ENCODE measurements at regions not wholly inside any gene's neighbourhood (a gene's known extent, or its start where the extent isn't known, plus 50 kb on each side); places are given as distances from the start of the nearest gene placed in this dataset.
A peak's percentile ranks its signal among the peaks of the same experiment; 100 is the strongest.

DNA sequence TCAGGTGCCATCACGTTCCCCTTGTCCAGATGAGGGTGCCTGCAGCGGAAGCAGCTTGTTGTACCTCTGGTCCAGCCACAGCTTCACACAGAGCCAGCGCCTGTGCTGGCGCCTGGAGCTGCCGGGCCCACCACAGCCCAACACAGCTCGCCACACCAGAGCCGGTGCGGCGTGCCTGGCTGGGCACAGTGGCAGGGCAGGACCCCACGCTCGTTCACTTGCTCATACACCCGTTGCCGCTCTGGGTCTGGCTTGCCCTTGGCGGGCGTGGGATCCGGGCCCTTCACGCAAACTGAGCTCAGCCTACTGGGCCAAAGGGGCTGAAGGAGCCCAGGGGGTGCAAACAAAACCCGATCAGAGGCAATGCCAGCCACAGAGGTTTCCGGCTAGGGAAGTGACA, 492.5 kb upstream of the MANEA start:
- no peak for TF ChIP-seq POLR2AphosphoS5 (IDR thresholded peaks at IDR 0.05)
- TF ChIP-seq POLR2A (IDR thresholded peaks at IDR 0.05; ENCODE audit: low read depth), result no peak
- no peak for TF ChIP-seq EP300 (IDR thresholded peaks at IDR 0.05)
- TF ChIP-seq, protein P1, sequence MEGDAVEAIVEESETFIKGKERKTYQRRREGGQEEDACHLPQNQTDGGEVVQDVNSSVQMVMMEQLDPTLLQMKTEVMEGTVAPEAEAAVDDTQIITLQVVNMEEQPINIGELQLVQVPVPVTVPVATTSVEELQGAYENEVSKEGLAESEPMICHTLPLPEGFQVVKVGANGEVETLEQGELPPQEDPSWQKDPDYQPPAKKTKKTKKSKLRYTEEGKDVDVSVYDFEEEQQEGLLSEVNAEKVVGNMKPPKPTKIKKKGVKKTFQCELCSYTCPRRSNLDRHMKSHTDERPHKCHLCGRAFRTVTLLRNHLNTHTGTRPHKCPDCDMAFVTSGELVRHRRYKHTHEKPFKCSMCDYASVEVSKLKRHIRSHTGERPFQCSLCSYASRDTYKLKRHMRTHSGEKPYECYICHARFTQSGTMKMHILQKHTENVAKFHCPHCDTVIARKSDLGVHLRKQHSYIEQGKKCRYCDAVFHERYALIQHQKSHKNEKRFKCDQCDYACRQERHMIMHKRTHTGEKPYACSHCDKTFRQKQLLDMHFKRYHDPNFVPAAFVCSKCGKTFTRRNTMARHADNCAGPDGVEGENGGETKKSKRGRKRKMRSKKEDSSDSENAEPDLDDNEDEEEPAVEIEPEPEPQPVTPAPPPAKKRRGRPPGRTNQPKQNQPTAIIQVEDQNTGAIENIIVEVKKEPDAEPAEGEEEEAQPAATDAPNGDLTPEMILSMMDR (IDR thresholded peaks at IDR 0.05), result no peak
- Histone ChIP-seq H3K9me3 (no peaks in the 10 kb centered on the region), H3K36me3 (no peaks in the 10 kb centered on the region), H3K4me3 (no peak overlapping the region), H3K4me1 (peaks cover 0 to 7% (median 5%) of the 10 kb centered on the region in 4 donors), H3K27me3 (no peaks in the 10 kb centered on the region), H3K27ac (replicated peaks in 1 of 4) (no peak overlapping the region)
- intact Hi-C loops (cut with DNase I), result no loop called here
- no peak for DNase-seq (ENCODE audit: extremely low spot score)
- WGBS, result 94% methylated on average over 19 of the region's 19 CpGs

DNA sequence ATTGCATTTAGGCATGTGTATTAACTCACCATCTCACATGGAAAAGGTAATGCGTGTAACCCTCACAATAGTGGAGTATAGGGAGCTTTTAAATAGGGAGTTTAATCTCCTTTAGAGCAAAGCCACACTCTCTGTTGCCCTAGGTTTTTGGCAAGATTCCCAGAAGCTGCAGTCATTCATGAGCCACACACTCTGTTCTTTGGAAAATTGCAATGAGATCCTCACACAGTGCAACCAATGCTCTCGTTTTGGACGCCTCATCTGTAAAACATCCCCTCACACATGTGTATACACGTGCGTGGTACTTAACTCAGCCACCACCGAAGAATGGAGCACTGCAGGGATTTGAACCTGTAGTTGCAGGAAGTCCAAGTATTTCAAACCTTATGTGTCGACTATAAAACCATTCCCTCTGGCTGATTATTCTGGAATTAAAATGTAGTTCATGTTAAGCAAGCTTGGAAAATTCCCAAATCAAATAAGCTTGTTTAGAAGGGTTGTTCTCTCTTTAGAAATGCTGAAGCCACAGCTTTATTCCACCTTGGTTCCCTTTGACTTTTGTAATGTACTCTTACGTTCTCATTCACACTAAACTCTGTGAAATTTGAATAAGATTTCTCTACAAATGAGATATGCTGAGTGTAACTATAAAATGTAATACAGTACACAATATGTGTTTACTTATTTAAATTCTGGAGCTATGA, 489.8 kb upstream of the MANEA start:
- no peak for DNase-seq (ENCODE audit: extremely low spot score)
- TF ChIP-seq, protein P1 (IDR thresholded peaks at IDR 0.05), result no peak
- TF ChIP-seq POLR2AphosphoS5 (IDR thresholded peaks at IDR 0.05), result no peak
- TF ChIP-seq POLR2A (IDR thresholded peaks at IDR 0.05; ENCODE audit: low read depth), result no peak
- no peak for TF ChIP-seq EP300 (IDR thresholded peaks at IDR 0.05)
- WGBS, result 31% methylated on average over 8 of the region's 8 CpGs
- H3K27me3 ChIP-seq, result peaks cover 0 to 2% (median 0%) of the 10 kb centered on the region in 4 donors
- peaks cover 0 to 7% (median 5%) of the 10 kb centered on the region in 4 donors for H3K4me1 ChIP-seq
- no peaks in the 10 kb centered on the region for H3K36me3 ChIP-seq
- no peaks in the 10 kb centered on the region for H3K9me3 ChIP-seq
- intact Hi-C loops (cut with DNase I), result no loop called here
- H3K27ac ChIP-seq (replicated peaks in 1 of 4), result no peak overlapping the region
- H3K4me3 ChIP-seq, result no peak overlapping the region

DNA sequence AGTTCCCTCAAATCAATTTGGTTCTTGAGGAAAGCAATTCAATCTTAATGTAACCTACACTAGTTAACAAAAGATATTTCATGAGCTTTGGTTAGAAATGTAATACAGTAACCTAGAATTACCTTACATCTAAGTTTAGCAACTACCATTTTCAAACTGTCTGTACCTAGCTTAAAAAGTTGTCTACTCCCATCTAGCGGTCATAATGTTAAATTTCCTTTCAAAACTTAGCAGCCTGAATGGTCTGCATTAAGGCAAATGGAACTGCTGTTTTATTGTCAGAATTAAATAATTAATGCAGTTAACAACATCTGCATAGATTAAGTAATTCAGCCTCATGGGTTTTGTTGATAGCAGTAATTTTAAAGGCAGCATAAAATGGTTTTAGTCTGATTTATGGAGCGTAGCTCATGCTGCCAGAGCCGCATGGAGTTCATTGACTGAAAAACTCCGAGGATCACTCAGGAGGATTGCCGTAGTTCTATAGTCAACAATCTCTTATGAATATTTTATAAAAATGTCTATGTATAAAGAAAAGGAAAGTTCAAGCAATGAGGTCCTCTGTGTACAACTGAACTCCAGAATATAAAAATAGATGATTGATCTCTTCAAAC, 485.4 kb upstream of the MANEA start:
- TF ChIP-seq, protein P1 (IDR thresholded peaks at IDR 0.05), result peak in 2 of 3 experiments; percentile 40 to 51
- TF ChIP-seq POLR2A (IDR thresholded peaks at IDR 0.05; ENCODE audit: low read depth), result no peak
- Histone ChIP-seq H3K36me3 (no peaks in the 10 kb centered on the region), H3K27ac (replicated peaks in 1 of 4) (no peak overlapping the region), H3K4me1 (peaks cover 0 to 7% (median 5%) of the 10 kb centered on the region in 4 donors), H3K27me3 (peaks cover 0 to 4% (median 0%) of the 10 kb centered on the region in 4 donors), H3K4me3 (no peak overlapping the region), H3K9me3 (no peaks in the 10 kb centered on the region)
- WGBS, result 60% methylated on average over 5 of the region's 5 CpGs
- intact Hi-C loops (cut with DNase I), result no loop called here
- DNase-seq (ENCODE audit: extremely low spot score), result no peak

DNA sequence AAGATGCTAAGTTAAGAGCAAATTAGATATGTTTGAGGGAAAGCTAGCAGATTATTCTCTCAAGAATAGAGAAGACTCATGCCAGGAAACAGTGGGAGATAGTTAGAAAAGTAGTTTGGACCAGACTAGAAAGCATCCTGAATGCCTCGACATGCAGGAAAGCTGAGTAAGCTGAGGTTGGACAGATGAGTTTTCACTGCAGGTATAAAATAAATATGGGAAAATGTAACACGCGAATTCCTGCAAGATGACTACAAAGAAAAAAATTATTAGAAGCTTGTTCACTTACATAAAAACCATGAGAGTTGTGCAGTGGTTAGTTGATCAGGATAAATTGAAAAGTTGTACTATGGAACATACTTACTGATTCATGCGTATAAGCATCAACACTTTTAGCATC, 484.2 kb upstream of the MANEA start:
- Histone ChIP-seq H3K4me3 (no peak overlapping the region), H3K36me3 (no peaks in the 10 kb centered on the region), H3K4me1 (no peaks in the 10 kb centered on the region), H3K9me3 (no peaks in the 10 kb centered on the region), H3K27ac (replicated peaks in 1 of 4) (no peak overlapping the region), H3K27me3 (peaks cover 0 to 4% (median 0%) of the 10 kb centered on the region in 4 donors)
- WGBS, result 53% methylated on average over 4 of the region's 4 CpGs
- DNase-seq (ENCODE audit: extremely low spot score), result no peak
- intact Hi-C loops (cut with DNase I), result no loop called here
- TF ChIP-seq, protein P1 (IDR thresholded peaks at IDR 0.05), result no peak
- TF ChIP-seq POLR2A (IDR thresholded peaks at IDR 0.05; ENCODE audit: low read depth) (no peak), POLR2AphosphoS5 (IDR thresholded peaks at IDR 0.05) (no peak)
